ENCODE measurements at regions not wholly inside any gene's neighbourhood (a gene's known extent, or its start where the extent isn't known, plus 50 kb on each side); places are given as distances from the start of the nearest gene placed in this dataset.

GRCh38 chr7:46368871-46369270, 447.8 kb upstream of the IGFBP3 start:
- DNase-seq (ENCODE audit: low spot score): no peak

DNA sequence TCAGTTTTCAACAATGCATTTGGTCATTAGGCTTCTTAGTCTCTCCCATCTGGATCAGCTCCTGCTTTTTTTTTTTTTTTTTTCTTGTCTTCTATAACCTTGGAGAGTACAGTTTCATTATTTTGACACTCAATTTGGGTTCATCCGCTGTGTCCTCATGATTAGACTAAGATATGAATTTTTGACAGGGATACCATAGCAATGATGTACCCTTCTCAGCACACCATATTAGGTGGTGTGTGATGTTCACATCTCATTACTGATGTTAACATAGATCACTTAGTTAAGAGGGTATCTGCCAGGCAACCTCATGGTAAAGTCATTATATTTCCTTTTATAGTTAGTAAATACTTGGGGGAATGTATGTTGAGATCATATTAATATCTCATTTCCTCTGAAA, 445.5 kb upstream of the IGFBP3 start:
- DNase-seq (ENCODE audit: low spot score): no peak

- DNase-seq (ENCODE audit: low spot score): peak; percentile 25
Observed at GRCh38 chr7:46363688-46364087, 442.6 kb upstream of the IGFBP3 start.

GRCh38 chr7:46360811-46361210, 439.7 kb upstream of the IGFBP3 start:
- no peak for DNase-seq (ENCODE audit: low spot score)

DNA sequence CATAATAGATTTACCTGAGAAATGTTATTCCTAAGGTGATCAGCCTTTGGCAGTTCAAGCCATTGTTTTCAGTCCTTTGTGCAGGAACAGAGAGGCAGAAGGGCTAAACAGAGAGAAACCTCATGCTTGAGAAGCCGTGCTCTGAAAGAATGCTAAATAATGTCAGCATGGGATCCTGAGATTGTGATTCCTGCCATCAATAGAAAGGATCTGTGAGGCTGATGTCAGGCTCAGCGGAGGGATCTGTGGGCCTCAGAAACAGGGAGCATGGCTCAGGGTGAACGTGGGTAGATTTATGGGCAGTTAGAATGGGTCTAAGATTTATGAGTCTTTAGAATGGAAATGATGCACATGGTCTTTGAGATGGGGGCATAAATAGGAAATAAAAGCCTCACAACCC, 439.2 kb upstream of the IGFBP3 start:
- no peak for DNase-seq (ENCODE audit: low spot score)

DNA sequence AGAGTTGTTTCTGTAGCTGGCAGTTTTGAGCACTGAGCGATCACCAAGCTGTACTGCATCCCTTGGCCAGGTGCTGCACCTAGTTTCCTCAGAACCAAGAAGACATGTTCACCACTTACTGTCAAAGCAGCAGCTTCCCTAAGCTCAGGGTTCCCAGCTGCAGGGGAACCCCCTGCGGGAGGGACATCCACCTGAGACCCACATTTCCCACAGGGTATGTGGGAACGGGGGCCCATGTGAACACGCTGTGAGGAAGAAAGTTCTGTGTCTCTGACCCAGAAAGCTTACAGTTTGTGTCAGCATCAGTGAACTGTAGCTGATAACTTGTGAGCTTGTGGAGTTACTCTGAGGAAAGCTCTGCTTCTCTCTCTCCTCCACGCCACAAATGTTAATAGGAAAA, 436.8 kb upstream of the IGFBP3 start:
- DNase-seq (ENCODE audit: low spot score): no peak

GRCh38 chr7:46357290-46357689, 436.2 kb upstream of the IGFBP3 start:
- DNase-seq (ENCODE audit: low spot score): no peak

GRCh38 chr7:46356371-46356770, 435.3 kb upstream of the IGFBP3 start:
- no peak for DNase-seq (ENCODE audit: low spot score)

DNA sequence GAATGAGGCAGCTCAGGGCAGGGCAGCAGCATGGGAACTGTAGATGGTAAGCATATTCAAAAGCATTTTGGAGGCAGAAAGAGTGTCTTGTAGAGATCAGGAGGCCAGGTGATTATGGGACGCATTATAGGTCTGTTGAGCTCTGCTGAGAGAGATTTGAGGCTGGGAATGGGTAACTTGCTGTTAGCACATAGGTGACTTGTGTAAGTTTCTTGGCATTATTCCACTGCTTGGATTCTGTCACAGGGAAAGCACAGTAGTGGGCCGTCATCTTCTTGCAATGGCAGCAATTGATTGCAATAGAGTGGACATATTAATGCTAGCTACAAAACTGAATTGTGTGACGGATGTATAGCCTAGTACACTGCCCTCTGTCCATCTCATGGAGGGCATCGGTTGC, 434.3 kb upstream of the IGFBP3 start:
- DNase-seq (ENCODE audit: low spot score): no peak

DNA sequence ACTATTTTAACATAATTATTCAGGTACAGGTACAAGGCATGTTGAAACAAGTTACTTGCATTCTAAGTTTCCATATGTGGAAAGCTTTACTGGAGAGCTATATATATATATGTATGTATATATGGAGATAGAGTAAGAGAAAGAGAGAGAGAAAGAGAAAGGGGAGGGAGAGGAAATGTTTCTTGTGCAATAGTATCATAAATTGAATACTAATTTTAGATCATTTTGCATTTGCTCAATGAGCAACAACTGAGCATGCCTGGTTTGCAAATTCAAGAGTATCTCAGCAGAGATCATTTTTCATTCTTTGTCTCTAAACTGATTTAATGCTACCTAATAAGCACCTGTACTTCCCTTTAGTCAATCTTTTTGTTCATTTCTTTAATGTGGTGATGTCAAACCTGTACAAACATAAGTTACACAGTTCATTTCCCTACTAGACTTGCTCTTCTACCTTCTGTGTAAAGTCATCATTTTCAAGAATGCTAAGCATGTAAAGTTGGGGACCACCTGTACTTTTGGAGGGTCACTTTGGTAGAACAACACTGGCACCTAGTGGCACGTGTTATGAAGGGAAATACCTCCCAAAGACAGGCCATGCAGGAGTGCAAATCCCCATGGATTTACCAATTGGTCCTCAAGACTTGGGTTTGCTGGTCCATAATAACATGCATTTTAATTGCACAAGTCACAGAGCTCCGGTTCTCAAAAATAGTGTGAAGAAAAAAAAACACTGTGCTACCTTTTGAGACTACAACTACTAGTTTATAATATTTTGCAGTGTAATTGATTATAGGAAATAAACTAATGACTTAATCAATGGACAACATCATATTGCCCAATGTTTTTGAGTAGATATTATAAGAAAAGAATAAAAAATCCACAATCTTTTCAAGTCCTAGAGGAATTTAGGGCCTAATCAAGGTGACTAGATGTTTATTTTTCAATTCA, 431.2 kb upstream of the IGFBP3 start:
- peak; percentile 31 for DNase-seq (ENCODE audit: low spot score)

- no peak for DNase-seq (ENCODE audit: low spot score)
Observed at GRCh38 chr7:46349490-46349889, 428.4 kb upstream of the IGFBP3 start.

DNA sequence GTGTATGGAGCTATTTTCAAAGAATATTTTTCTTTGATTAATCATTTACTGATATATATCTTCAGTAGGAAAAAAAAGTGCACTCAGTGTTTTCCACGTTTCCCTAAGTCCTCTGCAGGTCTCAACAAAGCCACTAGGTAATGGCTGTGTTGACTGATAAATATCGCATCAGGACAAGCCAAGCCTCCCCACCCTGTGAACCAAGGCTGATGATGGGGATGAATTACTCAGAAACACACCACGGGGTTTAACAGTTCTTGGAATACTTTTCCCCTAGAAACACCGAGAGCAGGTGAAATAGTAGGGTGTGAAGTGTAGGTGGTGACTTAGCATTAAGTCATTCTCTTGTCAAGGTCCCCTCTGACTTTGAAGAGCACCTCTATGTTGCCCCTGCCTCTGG, 423.5 kb upstream of the IGFBP3 start:
- DNase-seq (ENCODE audit: low spot score): no peak

DNA sequence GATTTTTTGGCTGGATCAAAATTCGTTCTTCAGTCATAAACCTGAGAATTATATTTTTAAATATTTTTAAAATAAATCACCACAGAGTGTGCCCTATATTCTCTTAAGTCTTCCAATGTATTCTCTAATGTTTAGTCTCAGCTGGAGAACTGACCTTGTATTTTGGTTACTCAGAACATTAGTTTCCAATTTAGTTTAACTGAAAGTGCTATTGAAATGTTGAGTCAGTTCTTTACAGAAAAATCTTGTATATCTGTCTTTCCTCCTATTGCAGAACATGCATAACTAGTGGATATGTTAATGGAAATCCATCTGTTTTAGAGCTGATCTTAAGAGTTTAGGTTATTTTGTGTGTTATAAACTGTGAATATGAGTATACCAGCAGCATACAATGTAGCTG, 422.7 kb upstream of the IGFBP3 start:
- no peak for DNase-seq (ENCODE audit: low spot score)

- DNase-seq (ENCODE audit: low spot score): no peak
Observed at GRCh38 chr7:46322937-46323336, 401.9 kb upstream of the IGFBP3 start.

GRCh38 chr7:46321556-46322205, 400.6 kb upstream of the IGFBP3 start:
- DNase-seq (ENCODE audit: low spot score): no peak

DNA sequence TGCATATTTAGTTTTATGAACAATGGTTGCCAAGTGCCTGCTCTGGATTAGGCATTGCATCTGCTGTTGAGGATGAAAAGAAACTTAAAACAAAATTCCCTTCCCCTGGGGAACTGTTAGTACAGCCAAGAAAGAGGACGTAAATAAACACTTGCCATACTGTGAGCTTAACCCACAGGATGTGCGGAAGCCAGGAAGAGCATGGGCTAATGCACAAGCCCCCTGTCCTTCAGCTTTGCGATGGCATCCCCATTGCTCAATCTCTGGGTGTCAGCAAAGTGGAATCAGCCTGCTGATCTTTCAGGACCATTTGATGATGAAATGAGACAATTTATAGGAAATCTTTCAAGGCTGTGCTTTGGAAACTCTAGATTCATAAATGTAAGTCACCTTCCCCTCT, 399.9 kb upstream of the IGFBP3 start:
- DNase-seq (ENCODE audit: low spot score): no peak

DNA sequence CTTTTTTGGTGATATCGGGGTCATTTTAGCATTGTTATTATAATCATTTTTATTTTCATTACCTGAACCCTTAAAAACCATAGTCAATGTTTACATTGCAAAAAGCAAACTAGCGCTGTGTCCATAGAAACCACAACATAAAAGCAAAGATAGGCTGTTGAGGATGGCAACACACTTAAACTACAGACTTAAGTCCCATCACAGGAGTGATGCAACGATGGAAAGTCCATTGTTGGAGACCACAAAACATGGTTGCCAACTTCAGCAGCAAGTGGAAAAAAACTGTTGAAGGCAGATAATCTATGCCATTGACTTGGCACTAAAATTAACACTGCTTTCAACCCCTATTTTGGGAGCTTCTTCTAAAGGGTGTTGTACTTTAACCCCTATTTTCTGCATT, 398.8 kb upstream of the IGFBP3 start:
- no peak for DNase-seq (ENCODE audit: low spot score)

DNA sequence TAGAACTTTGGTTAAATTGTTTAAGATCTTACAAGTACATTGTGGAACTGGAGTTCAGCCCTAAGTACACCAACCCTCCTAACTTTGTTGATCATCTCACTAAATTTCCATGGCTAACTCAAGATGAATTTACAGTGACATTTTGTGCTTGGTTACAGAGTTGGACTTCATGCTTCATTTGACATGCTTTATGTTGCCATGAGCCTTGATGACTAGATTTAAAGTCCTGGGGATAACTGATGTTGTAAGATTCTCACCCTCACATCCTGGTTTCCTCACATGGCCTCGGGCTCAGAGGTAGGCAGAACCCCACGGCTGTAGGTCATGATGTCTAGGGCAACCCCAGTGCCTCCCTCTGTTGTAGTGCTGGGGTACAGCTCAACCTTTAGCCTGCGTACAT, 397.2 kb upstream of the IGFBP3 start:
- DNase-seq (ENCODE audit: low spot score): no peak

DNA sequence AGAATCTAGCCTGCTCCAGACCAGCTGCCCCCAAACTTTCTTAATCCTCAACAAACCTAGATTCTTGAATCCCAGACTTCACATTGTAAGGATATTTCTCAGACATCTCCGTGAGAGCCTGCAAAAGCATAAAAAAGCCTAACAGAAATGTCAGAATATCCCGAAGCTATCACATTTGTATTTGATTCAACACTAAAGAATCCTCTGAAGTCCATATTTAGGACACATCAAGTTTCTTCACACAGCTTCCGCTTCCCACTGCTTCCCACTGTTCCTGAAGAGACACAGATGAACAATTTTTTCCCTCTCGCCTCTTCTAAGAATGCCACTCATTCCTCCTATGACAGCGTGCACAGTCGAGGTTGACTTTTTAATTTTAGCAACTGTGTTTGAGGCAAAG, 396.2 kb upstream of the IGFBP3 start:
- DNase-seq (ENCODE audit: low spot score): no peak

GRCh38 chr7:46315891-46316290, 394.8 kb upstream of the IGFBP3 start:
- no peak for DNase-seq (ENCODE audit: low spot score)

GRCh38 chr7:46301677-46302076, 380.6 kb upstream of the IGFBP3 start:
- no peak for DNase-seq (ENCODE audit: low spot score)

- no peak for DNase-seq (ENCODE audit: low spot score)
Observed at GRCh38 chr7:46297515-46297914, 376.4 kb upstream of the IGFBP3 start.

DNA sequence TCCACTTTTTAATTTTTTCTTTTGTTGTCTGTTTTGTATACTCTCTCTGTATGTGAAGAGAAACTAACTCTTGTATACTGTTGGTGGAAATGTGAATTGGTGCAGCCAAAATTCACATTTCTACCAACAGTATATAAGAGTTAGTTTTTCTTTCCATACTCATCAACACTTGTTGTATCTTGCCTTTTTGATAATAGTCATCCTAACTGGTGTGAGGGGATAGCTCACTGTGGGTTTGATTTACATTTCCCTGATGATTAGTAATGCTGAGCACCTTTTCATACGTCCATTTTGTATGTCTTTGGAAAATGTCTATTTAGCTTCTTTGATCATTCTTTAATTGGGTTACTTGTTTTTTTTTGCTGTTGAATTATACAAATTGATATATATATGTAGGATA, 375.5 kb upstream of the IGFBP3 start:
- DNase-seq (ENCODE audit: low spot score): no peak

Measured in mucosa of gallbladder (tissue), 1 donor.